HepG2 (cell line): ENCODE measurements at regions not wholly inside any gene's neighbourhood (a gene's known extent, or its start where the extent isn't known, plus 50 kb on each side); places are given as distances from the start of the nearest gene placed in this dataset.
"Not testable (repeated sequence)": the region's sequence is repeated elsewhere in the genome, so short reads cannot be mapped to it uniquely, and the experiment has no call there.

Experiments used
- ATAC-seq: fragments of 200-7000 bp; cut with Tn5 transposase; 3 replicates; pipeline ENCODE4 v1.9.1; 2020; ENCODE audit warnings: mild to moderate bottlenecking, moderate library complexity
- BruUV-seq: library from RNA; stranded (reverse); fragments of 400-500 nt; replicated peaks from 2 replicates; lab custom pipeline; 2021; lab: Mats Ljungman, UMichigan
- CTCF ChIA-PET: fragments of 300-600 bp; formaldehyde crosslinking; extraction: SDS; loops from one replicate; lab custom pipeline; 2021; ENCODE audit warnings: low total read pairs, inconsistent platforms, low intra/inter-chr PET ratio; lab: Yijun Ruan, JAX
- POLR2A ChIA-PET: fragments of 350-600 bp; sonication (Branson Sonifier 250); formaldehyde crosslinking; loops from one replicate; lab custom pipeline; 2020; ENCODE audit warnings: antibody characterized with exemption, inconsistent platforms; lab: Yijun Ruan, JAX
- DNase-seq: peaks from one replicate; pipeline ENCODE4 v3.0.0-alpha.2; 2015; ENCODE audit warnings: low spot score
- FAIRE-seq: peaks from 3 replicates; lab custom pipeline; 2011; peaks lifted over from hg19 to GRCh38; lab: Jason Lieb, UNC
- H2AFZ ChIP-seq: one replicate; pipeline ENCODE4 v1.6.1; 2011; ENCODE audit warnings: low read length, inconsistent platforms
- H3K27ac ChIP-seq: fragments of 300-600 bp; 3 replicates; pipeline ENCODE4 v1.8.0; 2011; ENCODE audit warnings: mixed run types, mild to moderate bottlenecking, mixed read lengths, low read length, inconsistent platforms; ENCODE audit not compliant: insufficient read depth; ENCODE audit errors: extremely low read length
- H3K27me3 ChIP-seq, 2 experiments: fragments of 200-600 bp in 1 of 2; 2 replicates in 1 of 2; 3 replicates in 1 of 2; pipeline versions ENCODE4 v1.6.0 to v1.8.0; 2011; ENCODE audit warnings: low read length in 2 of 2, mild to moderate bottlenecking in 2 of 2, moderate library complexity in 2 of 2, inconsistent platforms in 1 of 2; ENCODE audit not compliant: insufficient read depth in 2 of 2, control insufficient read depth in 1 of 2
- H3K36me3 ChIP-seq, 2 experiments: fragments of 200-600 bp in 1 of 2; replicated peaks in 1 of 2; 2 replicates in 1 of 2; 3 replicates in 1 of 2; pipeline versions ENCODE4 v1.5.1 to v1.8.0; 2011; ENCODE audit warnings: low read length in 2 of 2, inconsistent platforms in 1 of 2; ENCODE audit not compliant: insufficient read depth in 2 of 2, control insufficient read depth in 1 of 2
- H3K4me1 ChIP-seq: 2 replicates; pipeline ENCODE4 v1.5.1; 2012; ENCODE audit warnings: low read length, inconsistent platforms; ENCODE audit not compliant: insufficient read depth
- H3K4me2 ChIP-seq: 2 replicates; pipeline ENCODE4 v1.6.0; 2011; ENCODE audit warnings: low read depth, low read length, inconsistent platforms
- H3K4me3 ChIP-seq, 3 experiments: fragments of 200-600 bp in 1 of 3; sonication (generic), shearing (Covaris generic) in 1 of 3; replicated peaks in 1 of 3; 2 replicates each; pipeline ENCODE4 v1.5.1; 2011 to 2016; ENCODE audit warnings: low read length in 3 of 3, inconsistent platforms in 2 of 3, low read depth in 2 of 3, mild to moderate bottlenecking in 2 of 3, control low read depth in 1 of 3, mixed read lengths in 1 of 3; ENCODE audit not compliant: insufficient read depth in 1 of 3
- H3K79me2 ChIP-seq: one replicate; pipeline ENCODE4 v1.6.1; 2011; ENCODE audit warnings: low read length, inconsistent platforms; ENCODE audit not compliant: insufficient read depth
- H3K9ac ChIP-seq: 2 replicates; pipeline ENCODE4 v1.6.0; 2011; ENCODE audit warnings: mild to moderate bottlenecking, low read depth, low read length, inconsistent platforms; ENCODE audit not compliant: insufficient read depth
- H3K9me3 ChIP-seq: 2 replicates; pipeline ENCODE4 v1.5.1; 2012; ENCODE audit warnings: mild to moderate bottlenecking, low read length
- H4K20me1 ChIP-seq: 2 replicates; pipeline ENCODE4 v1.6.0; 2011; ENCODE audit warnings: inconsistent platforms, mild to moderate bottlenecking, low read length, moderate library complexity; ENCODE audit not compliant: insufficient read depth
- ATF3 ChIP-seq: sonication (generic); formaldehyde crosslinking; IDR thresholded peaks from 2 replicates; pipeline ENCODE4 v1.4.0; 2020; ENCODE audit warnings: missing genetic modification reagents
- CBFB ChIP-seq: sonication (generic); formaldehyde crosslinking; IDR thresholded peaks from 2 replicates; pipeline ENCODE4 v1.4.0; 2020; ENCODE audit warnings: missing genetic modification reagents
- CEBPZ ChIP-seq: IDR thresholded peaks from 2 replicates; pipeline ENCODE4 v1.6.1; 2012; ENCODE audit warnings: low read length, improper control_type of control experiment
- GATAD2A ChIP-seq: IDR thresholded peaks from 2 replicates; pipeline ENCODE4 v1.6.1; 2016
- TCF7 ChIP-seq: sonication (generic); IDR thresholded peaks from 2 replicates; pipeline ENCODE4 v1.6.1; 2016; ENCODE audit warnings: antibody characterized with exemption, low read depth
- WGBS: methylation state at CpG from one replicate; pipeline ENCODE4 v1.1.6; 2017; ENCODE audit warnings: low lambda C conversion rate; 5-methylcytosine and 5-hydroxymethylcytosine counted together
- in situ Hi-C: cut with HindIII; loops from 2 replicates; pipeline ENCODE4 v1.10.0; 2017; ENCODE audit warnings: low pct_unique_long_range_greater_than_20kb; ENCODE audit not compliant: extremely low pct_ligation_motif_present
- intact Hi-C: fragments of 100-400 bp; cut with micrococcal nuclease; formaldehyde crosslinking; loops from one replicate; pipeline ENCODE4 v1.10.0; 2022; ENCODE audit not compliant: unreplicated experiment

- POLR2A ChIA-PET = no interaction called here
- no peak overlapping the region for H3K4me2 ChIP-seq
- TF ChIP-seq CEBPZ = no peak
- TF ChIP-seq TCF7 = no peak
- TF ChIP-seq CBFB (CRISPR knock-in tag) = no peak
- TF ChIP-seq, all 625 proteins: peak for 0
- Histone ChIP-seq H3K4me3 (no peak overlapping the region), H4K20me1 (no peaks in the 10 kb centered on the region), H3K9me3 (no peaks in the 10 kb centered on the region), H3K9ac (no peak overlapping the region), H3K36me3 (no peaks in the 10 kb centered on the region), H3K27ac (no peak overlapping the region), H2AFZ (no peak overlapping the region), H3K79me2 (no peaks in the 10 kb centered on the region), H3K27me3 (peaks cover 0 to 13% of the 10 kb centered on the region in 2 experiments; a peak in 2 of 5 replicates), H3K4me1 (no peaks in the 10 kb centered on the region)
- FAIRE-seq (no peak), DNase-seq (no peak), ATAC-seq (no peak)
- in situ Hi-C loops (no loop called here), intact Hi-C loops (no loop called here)
- WGBS = 18% methylated on average over 4 of the region's 4 CpGs
- BruUV-seq = no TSS peak
- CTCF ChIA-PET = no interaction called here
Measured at GRCh38 chr2:186966015-186966414, 117.0 kb upstream of the ZSWIM2 start.

GRCh38 chr2:186962085-186962747 is 113.2 kb upstream of the ZSWIM2 start:
- H3K9me3 ChIP-seq = no peaks in the 10 kb centered on the region
- no peak overlapping the region for H3K27ac ChIP-seq
- no peaks in the 10 kb centered on the region for H3K36me3 ChIP-seq
- H3K4me3 ChIP-seq = no peak overlapping the region
- H3K27me3 ChIP-seq = no peaks in the 10 kb centered on the region; a peak in 1 of 5 replicates
- H3K4me2 ChIP-seq = no peak overlapping the region
- no peak overlapping the region for H2AFZ ChIP-seq
- ATAC-seq (no peak), FAIRE-seq (no peak), DNase-seq (no peak)
- TF ChIP-seq ATF3 (CRISPR knock-in tag) = no peak
- TF ChIP-seq GATAD2A (CRISPR knock-in tag) = no peak
- CTCF ChIA-PET = no interaction called here
- H3K4me1 ChIP-seq = no peaks in the 10 kb centered on the region
- no peak overlapping the region for H3K9ac ChIP-seq
- H4K20me1 ChIP-seq = no peaks in the 10 kb centered on the region
- no TSS peak for BruUV-seq
- 81% methylated on average over 23 of the region's 46 CpGs for WGBS
- in situ Hi-C loops = no loop called here
- no peaks in the 10 kb centered on the region for H3K79me2 ChIP-seq
- intact Hi-C loops = no loop called here
- POLR2A ChIA-PET = no interaction called here

- POLR2A ChIA-PET, FAIRE-seq: not testable (repeated sequence)
- WGBS = 55% methylated on average over 5 of the region's 5 CpGs
Measured at GRCh38 chr2:186960241-186960640, 111.3 kb upstream of the ZSWIM2 start.

More at GRCh38 chr2:186960241-186960640, 111.3 kb upstream of the ZSWIM2 start:
- DNase-seq, H3K9ac ChIP-seq, H3K4me3 ChIP-seq, CTCF ChIA-PET, H3K36me3 ChIP-seq, ATAC-seq, H3K9me3 ChIP-seq, H2AFZ ChIP-seq, H3K27me3 ChIP-seq, H3K79me2 ChIP-seq, intact Hi-C loops, H4K20me1 ChIP-seq, H3K4me1 ChIP-seq, in situ Hi-C loops, BruUV-seq, H3K4me2 ChIP-seq, H3K27ac ChIP-seq: not testable (repeated sequence)
